IMR-90 (cell line): ENCODE measurements at regions not wholly inside any gene's neighbourhood (a gene's known extent, or its start where the extent isn't known, plus 50 kb on each side); places are given as distances from the start of the nearest gene placed in this dataset.

Experiments used
- ATAC-seq: fragments of 200-7000 bp; cut with Tn5 transposase; 2 replicates; pipeline ENCODE4 v1.9.1; 2020; ENCODE audit warnings: low read depth, mild to moderate bottlenecking, moderate library complexity
- BruUV-seq: library from RNA; stranded (reverse); fragments of 400-500 nt; replicated peaks from 2 replicates; lab custom pipeline; 2021; lab: Mats Ljungman, UMichigan
- CTCF ChIA-PET: fragments of 300-600 bp; formaldehyde crosslinking; extraction: SDS; loops from one replicate; lab custom pipeline; 2021; ENCODE audit warnings: antibody characterized with exemption; lab: Yijun Ruan, JAX
- POLR2A ChIA-PET: fragments of 300-600 bp; sonication (Branson Sonifier 250); formaldehyde crosslinking; loops from one replicate; lab custom pipeline; 2022; ENCODE audit warnings: antibody characterized with exemption; ENCODE audit not compliant: unreplicated experiment; lab: Charles Lee
- DNase-seq: peaks from one replicate; pipeline ENCODE4 v3.0.0; 2013
- H2AFZ ChIP-seq: replicated peaks from 2 replicates; pipeline ENCODE3; 2013; ENCODE audit warnings: low read length, mild to moderate bottlenecking; ENCODE audit not compliant: poor library complexity
- H2AK5ac ChIP-seq: 2 replicates; pipeline ENCODE4 v1.6.1; 2013; ENCODE audit warnings: low read depth, low read length, inconsistent platforms
- H2AK9ac ChIP-seq: replicated peaks from 2 replicates; pipeline ENCODE3; 2013; ENCODE audit warnings: mild to moderate bottlenecking, low read depth, low read length, moderate library complexity; ENCODE audit not compliant: poor library complexity
- H2BK120ac ChIP-seq: 2 replicates; pipeline ENCODE4 v1.6.1; 2013; ENCODE audit warnings: low read depth, low read length, inconsistent platforms
- H2BK15ac ChIP-seq: 3 replicates; pipeline ENCODE4 v1.6.1; 2013; ENCODE audit warnings: low read depth, low read length, inconsistent platforms
- H2BK20ac ChIP-seq: 2 replicates; pipeline ENCODE4 v1.6.1; 2013; ENCODE audit warnings: low read depth, mild to moderate bottlenecking, inconsistent platforms, low read length, moderate library complexity
- H2BK5ac ChIP-seq: 2 replicates; pipeline ENCODE4 v1.6.1; 2013; ENCODE audit warnings: mild to moderate bottlenecking, low read depth, low read length, inconsistent platforms; ENCODE audit not compliant: poor library complexity, severe bottlenecking
- H3K14ac ChIP-seq: replicated peaks from 2 replicates; pipeline ENCODE4 v1.6.1; 2013; ENCODE audit warnings: low read depth, low read length, inconsistent platforms
- H3K18ac ChIP-seq: 2 replicates; pipeline ENCODE4 v1.6.1; 2013; ENCODE audit warnings: low read depth, low read length, control low read depth
- H3K23ac ChIP-seq: 2 replicates; pipeline ENCODE4 v1.6.1; 2013; ENCODE audit warnings: low read depth, low read length, inconsistent platforms
- H3K27ac ChIP-seq: 2 replicates; pipeline ENCODE4 v1.5.1; 2013; ENCODE audit warnings: mild to moderate bottlenecking, control low read depth, low read length; ENCODE audit not compliant: insufficient read depth
- H3K27me3 ChIP-seq: 2 replicates; pipeline ENCODE4 v1.6.1; 2013; ENCODE audit warnings: low read length; ENCODE audit not compliant: control insufficient read depth, insufficient read depth
- H3K36me3 ChIP-seq: 2 replicates; pipeline ENCODE4 v1.6.1; 2013; ENCODE audit warnings: low read length, mixed read lengths; ENCODE audit not compliant: control insufficient read depth, insufficient read depth
- H3K4ac ChIP-seq: 2 replicates; pipeline ENCODE4 v1.6.1; 2013; ENCODE audit warnings: low read depth, low read length, inconsistent platforms
- H3K4me1 ChIP-seq: 2 replicates; pipeline ENCODE4 v1.6.1; 2013; ENCODE audit warnings: low read length, mixed read lengths; ENCODE audit not compliant: control insufficient read depth, insufficient read depth
- H3K4me2 ChIP-seq: 2 replicates; pipeline ENCODE4 v1.6.1; 2013; ENCODE audit warnings: low read depth, mild to moderate bottlenecking, control low read depth, low read length, moderate library complexity
- H3K4me3 ChIP-seq: 2 replicates; pipeline ENCODE4 v1.5.1; 2013; ENCODE audit warnings: low read depth, mild to moderate bottlenecking, control low read depth, low read length, moderate library complexity; ENCODE audit not compliant: insufficient read depth
- H3K56ac ChIP-seq: 2 replicates; pipeline ENCODE4 v1.6.1; 2013; ENCODE audit warnings: low read length, inconsistent platforms; ENCODE audit not compliant: insufficient read depth; ENCODE audit errors: extremely low read depth
- H3K79me1 ChIP-seq, 2 experiments: 2 replicates each; pipeline ENCODE4 v1.6.1; 2013; ENCODE audit warnings: low read length in 2 of 2, inconsistent platforms in 1 of 2, low read depth in 1 of 2
- H3K9ac ChIP-seq: 2 replicates; pipeline ENCODE4 v1.6.1; 2013; ENCODE audit warnings: low read depth, low read length, control low read depth
- H3K9me1 ChIP-seq: 2 replicates; pipeline ENCODE4 v1.6.1; 2013; ENCODE audit warnings: low read length, inconsistent platforms; ENCODE audit not compliant: insufficient read depth
- H3K9me3 ChIP-seq: 2 replicates; pipeline ENCODE4 v1.6.1; 2013; ENCODE audit warnings: low read length; ENCODE audit not compliant: control insufficient read depth, insufficient read depth
- H4K20me1 ChIP-seq: 2 replicates; pipeline ENCODE4 v1.6.1; 2013; ENCODE audit warnings: low read length, inconsistent platforms; ENCODE audit not compliant: insufficient read depth
- H4K5ac ChIP-seq: 2 replicates; pipeline ENCODE4 v1.6.1; 2013; ENCODE audit warnings: mild to moderate bottlenecking, low read depth, low read length, control low read depth
- H4K8ac ChIP-seq, 2 experiments: 2 replicates each; pipeline ENCODE4 v1.6.1; 2013; ENCODE audit warnings: low read depth in 2 of 2, low read length in 2 of 2, control low read depth in 1 of 2, inconsistent platforms in 1 of 2
- H4K91ac ChIP-seq: 2 replicates; pipeline ENCODE4 v1.6.1; 2013; ENCODE audit warnings: low read depth, low read length, inconsistent platforms; ENCODE audit not compliant: insufficient read depth
- MAFK ChIP-seq: IDR thresholded peaks from 2 replicates; pipeline ENCODE4 v1.6.1; 2012; ENCODE audit warnings: low read depth, low read length, improper control_type of control experiment
- MAZ ChIP-seq: IDR thresholded peaks from 2 replicates; pipeline ENCODE4 v1.6.1; 2012; ENCODE audit warnings: low read depth, mild to moderate bottlenecking, low read length, improper control_type of control experiment, moderate library complexity, borderline replicate concordance
- POLR2A ChIP-seq: IDR thresholded peaks from 2 replicates; pipeline ENCODE4 v1.6.1; 2012; ENCODE audit warnings: mild to moderate bottlenecking, low read depth, low read length
- RAD21 ChIP-seq: IDR thresholded peaks from 2 replicates; pipeline ENCODE4 v1.6.1; 2012; ENCODE audit warnings: low read length, improper control_type of control experiment
- WGBS, 2 experiments: methylation state at CpG; one replicate each; pipeline versions ENCODE4 v1.1.5 to v1.1.7; 2013; ENCODE audit warnings: missing lambda C conversion rate in 2 of 2; ENCODE audit not compliant: insufficient read length in 1 of 2; ENCODE audit errors: extremely low coverage in 2 of 2; 5-methylcytosine and 5-hydroxymethylcytosine counted together
- dilution Hi-C: fragments of 300-500 bp; cut with HindIII; formaldehyde crosslinking; loops from one replicate; pipeline ENCODE4 v1.14.3; 2018; ENCODE audit warnings: low sequenced_read_pairs; ENCODE audit not compliant: unreplicated experiment
- in situ Hi-C: fragments of 300-500 bp; cut with MboI; formaldehyde crosslinking; loops from 3 replicates; pipeline ENCODE4 v1.14.3; 2019; ENCODE audit warnings: low sequenced_read_pairs, inconsistent platforms, mixed read lengths
- intact Hi-C: fragments of 100-400 bp; cut with micrococcal nuclease; formaldehyde crosslinking; loops from 2 replicates; pipeline ENCODE4 v1.10.0; 2022
- TF ChIP-seq, protein P1 (sequence below): fragments of 150-350 bp; IDR thresholded peaks from 2 replicates; pipeline ENCODE4 v1.6.1; 2016; ENCODE audit warnings: low read depth, mild to moderate bottlenecking, low read length, moderate library complexity, borderline replicate concordance
- TF ChIP-seq, protein P2 (sequence below): conservative IDR thresholded peaks from 2 replicates; pipeline ENCODE4 v1.5.1; 2012; ENCODE audit warnings: mild to moderate bottlenecking, low read depth, low read length, improper control_type of control experiment

DNA sequence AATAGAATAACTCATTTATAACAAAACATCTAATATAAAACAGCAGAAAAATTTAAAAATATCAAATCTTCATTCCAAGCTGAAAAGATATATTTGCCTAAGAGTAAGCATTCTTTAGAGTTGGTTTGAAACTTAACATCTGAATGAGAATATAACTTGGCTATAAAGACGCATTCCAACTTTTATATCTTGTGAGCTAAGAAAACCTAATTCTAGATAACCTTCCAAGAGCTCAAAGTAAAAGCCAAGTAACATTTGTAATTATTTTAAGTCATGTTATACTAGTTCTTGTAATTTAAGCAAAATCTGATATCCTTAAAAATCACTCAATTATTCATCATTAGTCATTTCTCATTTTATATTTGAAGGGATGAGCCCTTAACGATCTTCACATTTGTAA lies 368.9 kb downstream of the C12orf50 start:
- no peak overlapping the region for H3K9ac ChIP-seq
- CTCF ChIA-PET: interaction anchor here (1.1 kb wide), 1 partner anchor 15 kb away, joined by 8 read pairs; no protein-coding TSS in a partner anchor
- no CpG with 5 or more reads among the region's 2 CpGs for WGBS, 2 experiments
- H3K18ac ChIP-seq: no peak overlapping the region
- H3K27me3 ChIP-seq: no peaks in the 10 kb centered on the region
- H4K5ac ChIP-seq: no peak overlapping the region
- H4K8ac ChIP-seq: no peak overlapping the region
- no peak overlapping the region for H3K14ac ChIP-seq
- no peak overlapping the region for H3K4ac ChIP-seq
- TF ChIP-seq, protein P1, sequence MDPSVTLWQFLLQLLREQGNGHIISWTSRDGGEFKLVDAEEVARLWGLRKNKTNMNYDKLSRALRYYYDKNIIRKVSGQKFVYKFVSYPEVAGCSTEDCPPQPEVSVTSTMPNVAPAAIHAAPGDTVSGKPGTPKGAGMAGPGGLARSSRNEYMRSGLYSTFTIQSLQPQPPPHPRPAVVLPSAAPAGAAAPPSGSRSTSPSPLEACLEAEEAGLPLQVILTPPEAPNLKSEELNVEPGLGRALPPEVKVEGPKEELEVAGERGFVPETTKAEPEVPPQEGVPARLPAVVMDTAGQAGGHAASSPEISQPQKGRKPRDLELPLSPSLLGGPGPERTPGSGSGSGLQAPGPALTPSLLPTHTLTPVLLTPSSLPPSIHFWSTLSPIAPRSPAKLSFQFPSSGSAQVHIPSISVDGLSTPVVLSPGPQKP: no peak
- TF ChIP-seq, protein P2, sequence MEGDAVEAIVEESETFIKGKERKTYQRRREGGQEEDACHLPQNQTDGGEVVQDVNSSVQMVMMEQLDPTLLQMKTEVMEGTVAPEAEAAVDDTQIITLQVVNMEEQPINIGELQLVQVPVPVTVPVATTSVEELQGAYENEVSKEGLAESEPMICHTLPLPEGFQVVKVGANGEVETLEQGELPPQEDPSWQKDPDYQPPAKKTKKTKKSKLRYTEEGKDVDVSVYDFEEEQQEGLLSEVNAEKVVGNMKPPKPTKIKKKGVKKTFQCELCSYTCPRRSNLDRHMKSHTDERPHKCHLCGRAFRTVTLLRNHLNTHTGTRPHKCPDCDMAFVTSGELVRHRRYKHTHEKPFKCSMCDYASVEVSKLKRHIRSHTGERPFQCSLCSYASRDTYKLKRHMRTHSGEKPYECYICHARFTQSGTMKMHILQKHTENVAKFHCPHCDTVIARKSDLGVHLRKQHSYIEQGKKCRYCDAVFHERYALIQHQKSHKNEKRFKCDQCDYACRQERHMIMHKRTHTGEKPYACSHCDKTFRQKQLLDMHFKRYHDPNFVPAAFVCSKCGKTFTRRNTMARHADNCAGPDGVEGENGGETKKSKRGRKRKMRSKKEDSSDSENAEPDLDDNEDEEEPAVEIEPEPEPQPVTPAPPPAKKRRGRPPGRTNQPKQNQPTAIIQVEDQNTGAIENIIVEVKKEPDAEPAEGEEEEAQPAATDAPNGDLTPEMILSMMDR: no peak
- TF ChIP-seq RAD21 (no peak), POLR2A (no peak), MAFK (no peak), MAZ (no peak)
- no peak overlapping the region for H3K56ac ChIP-seq
- H2BK120ac ChIP-seq: no peak overlapping the region
- no peak overlapping the region for H2AFZ ChIP-seq
- POLR2A ChIA-PET: no interaction called here
- ATAC-seq (no peak), DNase-seq (no peak)
- dilution Hi-C loops: no loop called here
- no peak overlapping the region for H2BK5ac ChIP-seq
- no peaks in the 10 kb centered on the region for H4K20me1 ChIP-seq
- no peaks in the 10 kb centered on the region for H3K79me1 ChIP-seq
- no peak overlapping the region for H2BK20ac ChIP-seq
- no peaks in the 10 kb centered on the region for H3K9me3 ChIP-seq
- H2AK5ac ChIP-seq: no peak overlapping the region
- H2AK9ac ChIP-seq: no peak overlapping the region
- H2BK15ac ChIP-seq: no peak overlapping the region
- no peaks in the 10 kb centered on the region for H3K9me1 ChIP-seq
- intact Hi-C loops: loop anchor here (5.0 kb wide), 1 partner anchor 187 kb away; no protein-coding TSS in a partner anchor
- H3K36me3 ChIP-seq: no peaks in the 10 kb centered on the region
- peaks cover 3% of the 10 kb centered on the region; the same call in 1 of the 2 replicates for H3K4me1 ChIP-seq
- H3K23ac ChIP-seq: no peak overlapping the region
- H3K4me3 ChIP-seq: no peak overlapping the region
- no peak overlapping the region for H3K27ac ChIP-seq
- no peak overlapping the region for H3K4me2 ChIP-seq
- BruUV-seq: no TSS peak
- H4K91ac ChIP-seq: no peak overlapping the region
- in situ Hi-C loops: no loop called here
